ENCODE measurements at regions not wholly inside any gene's neighbourhood (a gene's known extent, or its start where the extent isn't known, plus 50 kb on each side); places are given as distances from the start of the nearest gene placed in this dataset.

DNA sequence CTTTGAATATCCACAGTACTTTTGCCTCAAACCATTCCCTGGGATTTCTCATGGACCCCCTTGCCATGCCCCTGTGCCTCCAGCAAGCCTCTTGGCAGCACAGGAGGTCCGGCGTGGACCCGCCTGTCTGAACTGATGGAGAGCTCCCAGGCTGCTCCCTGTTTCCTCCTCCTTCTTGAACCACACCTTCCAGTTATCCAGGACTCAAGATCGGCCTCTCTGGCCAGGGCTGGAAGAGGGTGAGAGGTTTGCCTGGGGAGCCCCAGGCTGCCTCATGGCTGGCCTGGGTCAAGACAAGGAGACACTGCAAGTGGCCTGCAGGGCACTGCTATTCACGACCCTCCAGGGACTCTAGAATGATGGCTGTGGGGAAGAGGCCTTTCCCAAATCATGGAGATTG is 93.6 kb upstream of the WASF3 start:
- no peak for DNase-seq (ENCODE audit: low read depth)
- TF ChIP-seq, protein P1, sequence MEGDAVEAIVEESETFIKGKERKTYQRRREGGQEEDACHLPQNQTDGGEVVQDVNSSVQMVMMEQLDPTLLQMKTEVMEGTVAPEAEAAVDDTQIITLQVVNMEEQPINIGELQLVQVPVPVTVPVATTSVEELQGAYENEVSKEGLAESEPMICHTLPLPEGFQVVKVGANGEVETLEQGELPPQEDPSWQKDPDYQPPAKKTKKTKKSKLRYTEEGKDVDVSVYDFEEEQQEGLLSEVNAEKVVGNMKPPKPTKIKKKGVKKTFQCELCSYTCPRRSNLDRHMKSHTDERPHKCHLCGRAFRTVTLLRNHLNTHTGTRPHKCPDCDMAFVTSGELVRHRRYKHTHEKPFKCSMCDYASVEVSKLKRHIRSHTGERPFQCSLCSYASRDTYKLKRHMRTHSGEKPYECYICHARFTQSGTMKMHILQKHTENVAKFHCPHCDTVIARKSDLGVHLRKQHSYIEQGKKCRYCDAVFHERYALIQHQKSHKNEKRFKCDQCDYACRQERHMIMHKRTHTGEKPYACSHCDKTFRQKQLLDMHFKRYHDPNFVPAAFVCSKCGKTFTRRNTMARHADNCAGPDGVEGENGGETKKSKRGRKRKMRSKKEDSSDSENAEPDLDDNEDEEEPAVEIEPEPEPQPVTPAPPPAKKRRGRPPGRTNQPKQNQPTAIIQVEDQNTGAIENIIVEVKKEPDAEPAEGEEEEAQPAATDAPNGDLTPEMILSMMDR (IDR thresholded peaks at IDR 0.05; ENCODE audit: low read depth, low read length, missing control alignments): no peak
- H3K4me3 ChIP-seq (ENCODE audit: low read depth, low read length): no peak overlapping the region

DNA sequence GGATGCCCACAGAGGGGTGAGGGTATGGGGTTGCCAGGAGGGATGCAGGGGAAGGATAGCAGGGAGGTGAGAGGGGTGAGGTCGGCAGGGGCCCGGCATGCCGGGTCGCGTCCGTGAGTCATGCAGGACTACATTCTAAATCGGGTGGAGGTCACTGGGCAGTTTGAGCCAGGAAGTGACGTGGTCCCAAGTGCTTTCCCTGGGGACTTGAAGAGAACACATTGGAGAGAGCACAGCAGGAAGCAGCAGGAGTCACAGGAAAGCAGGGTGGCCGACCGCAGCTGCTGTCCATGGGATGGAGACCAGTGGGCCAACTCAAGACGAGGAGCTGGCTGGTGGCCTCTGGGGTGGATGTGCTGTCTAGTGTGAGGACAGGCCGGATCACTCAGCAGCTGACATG is 92.0 kb upstream of the WASF3 start:
- no peak overlapping the region for H3K4me3 ChIP-seq (ENCODE audit: low read depth, low read length)
- no peak for DNase-seq (ENCODE audit: low read depth)
- TF ChIP-seq, protein P1 (IDR thresholded peaks at IDR 0.05; ENCODE audit: low read depth, low read length, missing control alignments): no peak

DNA sequence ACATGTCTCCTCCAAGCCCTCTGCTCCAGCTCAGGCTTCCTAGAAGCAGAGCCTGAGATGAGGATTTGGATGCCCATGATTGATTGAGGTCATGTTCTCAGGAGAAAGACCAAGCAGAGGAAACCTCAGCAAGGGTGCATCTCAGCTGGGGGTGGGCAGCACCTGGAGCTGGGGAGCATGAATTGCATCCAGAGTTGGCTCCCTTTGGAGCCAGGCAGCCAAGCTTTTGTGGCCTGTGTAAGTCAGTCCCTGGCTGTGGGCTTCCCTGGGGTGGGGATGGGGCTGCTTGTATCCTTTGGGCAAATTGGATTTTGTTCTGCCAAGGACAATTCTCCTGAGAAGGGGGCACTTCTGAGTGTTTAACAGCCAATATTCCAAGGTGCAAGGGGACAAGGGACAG is 91.5 kb upstream of the WASF3 start:
- H3K4me3 ChIP-seq (ENCODE audit: low read depth, low read length): no peak overlapping the region
- no peak for DNase-seq (ENCODE audit: low read depth)
- TF ChIP-seq, protein P1 (IDR thresholded peaks at IDR 0.05; ENCODE audit: low read depth, low read length, missing control alignments): no peak

DNA sequence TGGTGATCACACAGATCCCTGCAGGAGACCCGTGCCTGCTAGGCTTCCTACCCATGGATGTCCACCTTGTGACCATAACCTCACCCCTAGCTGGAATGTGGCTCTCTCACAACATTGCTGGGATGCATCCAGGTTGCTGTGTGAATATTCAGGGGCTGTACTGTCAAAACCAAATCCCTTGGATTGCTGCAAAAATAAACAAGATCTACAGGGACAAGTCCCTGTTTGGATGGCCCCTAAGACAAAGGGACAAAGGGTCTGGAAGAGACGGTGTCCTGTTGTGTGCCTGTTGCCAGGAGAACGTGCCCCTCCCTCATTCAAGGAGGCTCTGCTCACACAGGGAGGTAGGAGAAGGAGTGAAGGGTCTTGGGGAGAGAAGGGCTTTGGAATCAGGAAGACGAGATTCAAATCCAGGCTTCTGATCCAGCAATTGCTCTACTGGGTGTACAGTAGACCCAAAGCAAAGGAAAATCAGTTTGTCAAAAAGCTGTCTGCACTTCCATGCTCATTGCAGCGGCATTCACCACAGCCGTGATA is 89.2 kb upstream of the WASF3 start:
- H3K4me3 ChIP-seq (ENCODE audit: low read depth, low read length): no peak overlapping the region
- TF ChIP-seq, protein P1 (IDR thresholded peaks at IDR 0.05; ENCODE audit: low read depth, low read length, missing control alignments): no peak
- no peak for DNase-seq (ENCODE audit: low read depth)

DNA sequence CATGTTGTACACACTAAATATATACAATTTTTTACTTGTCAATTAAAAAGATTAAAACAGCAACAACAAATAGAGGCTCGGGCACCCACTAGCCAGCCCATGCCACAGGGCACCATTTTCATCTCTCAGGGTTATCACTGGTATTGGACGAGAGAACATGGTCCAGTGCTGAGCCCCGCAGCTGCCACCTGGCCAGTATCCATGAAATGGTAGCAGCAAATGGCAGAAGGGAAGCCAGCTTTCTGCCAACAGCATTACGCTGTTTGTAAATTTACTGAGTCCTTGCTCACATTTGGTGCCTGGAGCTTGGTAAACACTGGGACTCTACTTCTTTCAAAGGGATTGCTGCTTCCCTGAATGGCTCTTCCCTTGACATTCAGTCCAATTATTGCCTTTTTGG is 87.9 kb upstream of the WASF3 start:
- H3K4me3 ChIP-seq (ENCODE audit: low read depth, low read length): no peak overlapping the region
- TF ChIP-seq, protein P1 (IDR thresholded peaks at IDR 0.05; ENCODE audit: low read depth, low read length, missing control alignments): no peak
- DNase-seq (ENCODE audit: low read depth): no peak

DNA sequence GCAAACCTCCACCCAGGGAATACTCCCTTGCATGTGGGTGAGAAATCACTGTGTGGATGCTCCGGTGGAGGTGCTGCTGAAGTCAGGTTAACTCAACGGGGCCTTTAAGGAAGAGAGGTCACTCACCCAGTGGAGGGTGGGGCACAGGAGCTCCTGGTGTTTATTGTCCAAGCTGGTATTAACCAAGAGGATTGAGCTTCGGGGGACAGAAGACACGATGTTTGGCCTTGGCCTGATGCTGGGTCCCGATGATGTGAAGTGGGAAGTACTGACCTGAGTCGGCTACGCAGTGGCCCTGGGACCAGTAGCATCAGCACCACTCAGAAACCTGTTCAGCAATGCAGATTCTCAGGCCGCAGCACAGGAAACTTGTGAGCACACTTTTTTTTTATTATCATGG is 85.7 kb upstream of the WASF3 start:
- DNase-seq (ENCODE audit: low read depth): no peak
- TF ChIP-seq, protein P1 (IDR thresholded peaks at IDR 0.05; ENCODE audit: low read depth, low read length, missing control alignments): no peak
- H3K4me3 ChIP-seq (ENCODE audit: low read depth, low read length): no peak overlapping the region

DNA sequence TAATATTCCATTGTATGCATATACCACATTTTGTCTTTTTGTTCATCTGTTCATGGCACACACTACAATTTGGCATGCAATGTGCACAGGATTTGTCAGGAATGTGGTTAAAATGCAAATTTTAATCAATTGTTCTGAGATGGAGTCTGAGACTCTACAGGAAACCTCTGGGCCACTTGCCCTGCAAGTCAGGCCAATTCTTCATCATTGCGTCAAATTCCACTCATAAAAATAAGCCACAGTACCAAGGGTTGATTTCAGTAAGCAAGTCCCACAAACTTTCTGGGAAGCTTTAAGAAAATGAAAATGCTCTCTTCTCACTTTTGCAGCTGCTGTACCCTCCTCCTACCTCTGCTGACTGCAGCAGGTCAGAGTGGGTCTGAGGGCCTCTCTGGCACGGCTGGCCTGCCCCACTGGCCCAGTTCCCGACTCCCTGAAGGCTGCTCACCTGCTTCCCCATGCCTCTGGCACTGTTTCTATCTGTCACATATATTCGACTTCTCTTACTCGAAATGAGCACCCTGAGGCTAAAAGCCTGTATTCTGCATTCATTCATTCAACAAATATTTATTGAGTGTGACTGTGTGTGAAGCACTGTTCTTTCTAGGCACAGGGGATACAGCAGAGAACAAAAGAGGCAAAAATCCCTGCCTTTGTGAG is 83.8 kb upstream of the WASF3 start:
- no peak for DNase-seq (ENCODE audit: low read depth)
- TF ChIP-seq, protein P1 (IDR thresholded peaks at IDR 0.05; ENCODE audit: low read depth, low read length, missing control alignments): no peak
- H3K4me3 ChIP-seq (ENCODE audit: low read depth, low read length): no peak overlapping the region

Data from GM12864 (cell line).